Cardiac fibroblast (primary cell): ENCODE measurements at regions not wholly inside any gene's neighbourhood (a gene's known extent, or its start where the extent isn't known, plus 50 kb on each side); places are given as distances from the start of the nearest gene placed in this dataset.
"Not testable (repeated sequence)": the region's sequence is repeated elsewhere in the genome, so short reads cannot be mapped to it uniquely, and the experiment has no call there.

Source experiments
- DNase-seq, 2 donors: peaks; one replicate each; pipeline versions ENCODE4 v3.0.0 to v3.0.0-alpha.2; 2010; ENCODE audit warnings: low read depth in 2 of 2
- H3K4me3 ChIP-seq, 2 donors: replicated peaks in 1 of 2; 1 replicate in 1 of 2; 2 replicates in 1 of 2; pipeline ENCODE4 v1.5.1; 2011; ENCODE audit warnings: low read depth in 2 of 2, low read length in 2 of 2, mild to moderate bottlenecking in 2 of 2, moderate library complexity in 1 of 2
- TF ChIP-seq, protein P1 (sequence below): IDR thresholded peaks from one replicate; pipeline ENCODE4 v1.5.1; 2011; ENCODE audit warnings: low read depth, mild to moderate bottlenecking, low read length, inconsistent platforms

DNA sequence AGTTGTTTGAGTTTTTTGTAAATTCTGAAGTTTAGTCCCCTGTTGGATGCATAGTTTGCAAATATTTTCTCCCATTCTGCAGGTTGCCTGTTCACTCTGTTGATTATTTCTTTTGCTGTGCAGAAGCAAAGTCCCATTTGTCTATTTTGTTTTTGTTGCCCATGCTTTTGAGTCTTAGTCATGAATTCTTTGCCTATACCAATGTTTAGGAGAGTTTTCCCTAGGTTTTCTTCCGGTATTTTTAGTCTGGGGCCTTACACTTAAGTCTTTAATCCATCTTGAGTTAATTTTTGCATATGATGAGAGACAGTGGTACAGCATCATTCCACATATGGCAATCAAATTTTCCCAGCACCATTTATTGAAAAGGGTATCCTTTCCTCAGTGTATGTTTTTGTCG, 405.8 kb upstream of the RPS6KA3 start:
- TF ChIP-seq, protein P1, sequence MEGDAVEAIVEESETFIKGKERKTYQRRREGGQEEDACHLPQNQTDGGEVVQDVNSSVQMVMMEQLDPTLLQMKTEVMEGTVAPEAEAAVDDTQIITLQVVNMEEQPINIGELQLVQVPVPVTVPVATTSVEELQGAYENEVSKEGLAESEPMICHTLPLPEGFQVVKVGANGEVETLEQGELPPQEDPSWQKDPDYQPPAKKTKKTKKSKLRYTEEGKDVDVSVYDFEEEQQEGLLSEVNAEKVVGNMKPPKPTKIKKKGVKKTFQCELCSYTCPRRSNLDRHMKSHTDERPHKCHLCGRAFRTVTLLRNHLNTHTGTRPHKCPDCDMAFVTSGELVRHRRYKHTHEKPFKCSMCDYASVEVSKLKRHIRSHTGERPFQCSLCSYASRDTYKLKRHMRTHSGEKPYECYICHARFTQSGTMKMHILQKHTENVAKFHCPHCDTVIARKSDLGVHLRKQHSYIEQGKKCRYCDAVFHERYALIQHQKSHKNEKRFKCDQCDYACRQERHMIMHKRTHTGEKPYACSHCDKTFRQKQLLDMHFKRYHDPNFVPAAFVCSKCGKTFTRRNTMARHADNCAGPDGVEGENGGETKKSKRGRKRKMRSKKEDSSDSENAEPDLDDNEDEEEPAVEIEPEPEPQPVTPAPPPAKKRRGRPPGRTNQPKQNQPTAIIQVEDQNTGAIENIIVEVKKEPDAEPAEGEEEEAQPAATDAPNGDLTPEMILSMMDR = no peak
- no peak for DNase-seq
- no peak overlapping the region for H3K4me3 ChIP-seq

DNA sequence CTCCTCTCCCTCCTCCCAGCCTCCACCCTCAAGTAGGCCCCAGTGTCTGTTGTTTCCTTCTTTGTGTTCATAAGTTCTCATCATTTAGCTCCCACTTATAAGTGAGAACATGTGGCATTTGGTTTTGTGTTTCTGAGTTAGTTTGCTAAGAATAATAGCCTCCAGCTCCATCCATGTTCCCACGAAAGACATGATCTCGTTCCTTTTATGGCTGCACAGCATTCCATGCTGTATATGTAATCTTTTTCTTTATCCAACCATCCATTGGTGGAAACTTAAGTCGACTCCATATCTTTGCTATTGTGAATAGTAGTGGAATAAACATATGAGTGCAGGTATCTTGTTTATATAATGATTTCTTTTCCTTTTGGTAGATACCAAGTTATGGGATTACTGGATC, 405.0 kb upstream of the RPS6KA3 start:
- DNase-seq, H3K4me3 ChIP-seq: not testable (repeated sequence)

DNA sequence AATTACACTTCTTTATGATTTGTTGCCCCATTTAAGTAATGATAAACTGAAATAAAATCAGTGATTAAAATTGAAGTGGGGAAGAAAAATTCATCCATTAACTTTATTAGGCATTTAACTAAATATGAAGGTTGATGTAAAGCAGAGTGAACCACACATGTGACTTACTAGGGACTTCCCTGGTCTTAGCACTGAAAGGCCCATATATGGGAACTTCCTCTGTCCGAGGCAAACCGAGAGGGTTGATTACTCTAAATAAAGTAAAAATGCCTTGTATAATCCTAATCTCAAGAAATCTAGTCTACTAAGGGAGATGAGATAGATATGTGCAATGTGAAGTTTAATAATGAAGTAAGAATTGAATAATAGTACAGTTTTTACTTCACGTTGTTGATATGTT, 403.9 kb upstream of the RPS6KA3 start:
- TF ChIP-seq, protein P1 = no peak
- no peak overlapping the region for H3K4me3 ChIP-seq
- DNase-seq = no peak

DNA sequence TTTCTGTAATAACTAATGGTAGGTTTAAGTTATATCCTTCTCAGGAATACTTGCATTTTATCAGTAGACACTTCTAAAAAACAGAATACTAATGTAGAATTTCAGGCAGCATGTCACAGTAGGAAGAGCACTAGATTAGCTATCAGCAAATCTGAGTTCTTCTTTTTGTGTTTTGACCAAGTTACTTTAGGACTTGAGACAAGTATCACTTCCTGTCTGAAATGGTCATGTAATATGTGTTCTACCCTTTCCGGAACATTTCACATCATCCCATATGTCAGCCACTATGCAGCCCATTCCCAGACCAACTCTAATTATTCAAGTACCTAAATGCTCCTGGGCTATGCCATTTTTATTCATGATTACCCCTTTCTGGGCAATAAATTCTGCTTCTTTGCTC, 401.8 kb upstream of the RPS6KA3 start:
- H3K4me3 ChIP-seq = no peak overlapping the region
- TF ChIP-seq, protein P1 = no peak
- DNase-seq = no peak

DNA sequence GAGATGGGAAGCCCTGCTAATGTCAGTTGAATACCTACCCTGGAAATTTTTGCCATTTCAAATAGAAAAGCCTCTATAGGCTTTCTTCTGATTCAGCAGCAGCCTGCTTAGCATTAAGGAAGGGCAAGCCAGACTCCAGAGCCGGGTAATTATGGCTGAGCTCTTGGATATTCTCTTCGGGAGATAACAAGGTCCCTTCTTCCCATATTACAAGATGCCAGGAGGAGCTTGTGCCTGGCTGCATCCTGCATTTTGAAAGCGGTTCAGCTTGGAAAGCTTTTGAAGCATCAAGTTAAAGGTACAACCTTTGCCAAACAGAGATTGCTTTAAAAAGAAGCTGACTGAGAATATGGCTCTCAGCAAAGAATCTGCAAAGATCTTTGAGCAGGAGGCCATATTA, 399.6 kb upstream of the RPS6KA3 start:
- no peak overlapping the region for H3K4me3 ChIP-seq
- TF ChIP-seq, protein P1 = no peak
- no peak for DNase-seq

DNA sequence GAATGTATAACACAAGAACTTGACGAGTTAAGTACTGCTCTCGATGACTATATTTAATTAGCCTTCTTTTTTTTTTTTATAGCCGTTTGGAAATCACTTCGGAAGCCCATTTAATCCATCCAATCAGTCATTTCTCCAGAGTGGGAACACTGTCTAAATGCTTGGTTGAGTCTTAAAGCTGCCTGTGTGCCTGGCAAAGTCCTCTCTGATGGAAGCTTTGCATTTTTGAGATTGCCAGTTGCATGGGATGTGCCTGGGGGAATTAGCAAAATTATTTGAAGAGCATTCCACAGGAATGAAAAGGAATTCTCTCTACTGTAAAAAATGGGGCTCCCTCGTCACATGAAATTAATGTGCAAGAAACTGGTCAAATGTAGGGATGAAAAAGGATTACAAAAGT, 398.8 kb upstream of the RPS6KA3 start:
- no peak for DNase-seq
- TF ChIP-seq, protein P1 = no peak
- H3K4me3 ChIP-seq = no peak overlapping the region

DNA sequence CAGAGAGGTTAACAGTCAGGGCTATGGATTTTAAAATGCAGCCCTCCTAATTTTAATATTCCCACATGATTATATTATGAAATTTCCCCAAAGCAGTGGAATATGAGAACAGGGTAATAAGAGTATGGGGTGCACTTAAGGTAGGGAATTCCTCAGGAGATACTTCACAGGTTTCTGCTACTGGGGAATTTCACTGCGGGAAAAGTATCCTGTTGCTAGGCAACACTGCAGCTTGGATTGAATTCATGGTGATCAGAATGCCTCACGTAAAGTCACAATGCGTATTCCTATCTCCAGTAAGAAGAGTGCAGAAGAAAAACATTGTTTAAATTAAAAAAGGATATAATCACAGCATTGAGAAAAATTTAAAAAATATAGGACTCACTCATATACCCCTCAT, 398.1 kb upstream of the RPS6KA3 start:
- DNase-seq = no peak
- TF ChIP-seq, protein P1 = no peak
- H3K4me3 ChIP-seq = no peak overlapping the region
